ENCODE measurements at regions not wholly inside any gene's neighbourhood (a gene's known extent, or its start where the extent isn't known, plus 50 kb on each side); places are given as distances from the start of the nearest gene placed in this dataset.

GRCh38 chr16:54347961-54348360 is 61.4 kb upstream of the IRX3 start:
- Histone ChIP-seq H3K9me3 (no peaks in the 10 kb centered on the region), H3K27ac (replicated peaks in 1 of 4) (no peak overlapping the region), H3K4me3 (no peak overlapping the region), H3K4me1 (no peaks in the 10 kb centered on the region), H3K36me3 (no peaks in the 10 kb centered on the region), H3K27me3 (peaks cover 0 to 11% (median 0%) of the 10 kb centered on the region in 4 donors)
- TF ChIP-seq POLR2A (IDR thresholded peaks at IDR 0.05; ENCODE audit: low read depth) (no peak), CTCF (IDR thresholded peaks at IDR 0.05) (no peak)
- 69% methylated on average over 1 of the region's 1 CpG for WGBS
- intact Hi-C loops (cut with DNase I), result no loop called here
- no peak for DNase-seq (ENCODE audit: extremely low spot score)

- 75% methylated on average over 3 of the region's 3 CpGs for WGBS
- Histone ChIP-seq H3K4me3 (no peak overlapping the region), H3K27ac (replicated peaks in 1 of 4) (no peak overlapping the region), H3K9me3 (no peaks in the 10 kb centered on the region), H3K4me1 (no peaks in the 10 kb centered on the region), H3K36me3 (no peaks in the 10 kb centered on the region), H3K27me3 (peaks cover 0 to 16% (median 0%) of the 10 kb centered on the region in 4 donors)
- DNase-seq (ENCODE audit: extremely low spot score), result no peak
- no peak for TF ChIP-seq POLR2AphosphoS5 (IDR thresholded peaks at IDR 0.05)
- no peak for TF ChIP-seq CTCF (IDR thresholded peaks at IDR 0.05)
- no peak for TF ChIP-seq EP300 (IDR thresholded peaks at IDR 0.05)
- no peak for TF ChIP-seq POLR2A (IDR thresholded peaks at IDR 0.05; ENCODE audit: low read depth)
- intact Hi-C loops (cut with DNase I), result no loop called here
Measured at GRCh38 chr16:54346041-54346440, 59.5 kb upstream of the IRX3 start.

GRCh38 chr16:54344646-54345630 is 58.4 kb upstream of the IRX3 start:
- intact Hi-C loops (cut with DNase I), result no loop called here
- WGBS, result 67% methylated on average over 22 of the region's 22 CpGs

GRCh38 chr16:54342966-54343365 is 56.4 kb upstream of the IRX3 start:
- H3K27ac ChIP-seq (replicated peaks in 1 of 4), result no peak overlapping the region
- H3K9me3 ChIP-seq, result no peaks in the 10 kb centered on the region
- H3K4me1 ChIP-seq, result no peaks in the 10 kb centered on the region
- intact Hi-C loops (cut with DNase I), result no loop called here
- peaks cover 0 to 42% (median 0%) of the 10 kb centered on the region in 4 donors for H3K27me3 ChIP-seq
- TF ChIP-seq EP300 (IDR thresholded peaks at IDR 0.05), result no peak
- TF ChIP-seq CTCF (IDR thresholded peaks at IDR 0.05), result no peak
- no peak for TF ChIP-seq POLR2AphosphoS5 (IDR thresholded peaks at IDR 0.05)
- TF ChIP-seq POLR2A (IDR thresholded peaks at IDR 0.05; ENCODE audit: low read depth), result no peak
- DNase-seq (ENCODE audit: extremely low spot score), result no peak
- H3K36me3 ChIP-seq, result no peaks in the 10 kb centered on the region
- H3K4me3 ChIP-seq, result no peak overlapping the region
- WGBS, result 89% methylated on average over 5 of the region's 5 CpGs

More at GRCh38 chr16:54344646-54345630, 58.4 kb upstream of the IRX3 start:
- Histone ChIP-seq H3K27ac (replicated peaks in 1 of 4) (no peak overlapping the region), H3K9me3 (no peaks in the 10 kb centered on the region), H3K4me1 (no peaks in the 10 kb centered on the region), H3K36me3 (no peaks in the 10 kb centered on the region), H3K4me3 (no peak overlapping the region), H3K27me3 (peaks cover 0 to 24% (median 0%) of the 10 kb centered on the region in 4 donors)
- DNase-seq (ENCODE audit: extremely low spot score), result no peak
- TF ChIP-seq EP300 (IDR thresholded peaks at IDR 0.05) (no peak), POLR2AphosphoS5 (IDR thresholded peaks at IDR 0.05) (no peak), CTCF (IDR thresholded peaks at IDR 0.05) (no peak), POLR2A (IDR thresholded peaks at IDR 0.05; ENCODE audit: low read depth) (no peak)
